ENCODE measurements at regions not wholly inside any gene's neighbourhood (a gene's known extent, or its start where the extent isn't known, plus 50 kb on each side); places are given as distances from the start of the nearest gene placed in this dataset.

GRCh38 chr18:75644871-75645270 lies 217.4 kb upstream of the SMIM21 start:
- Mint-ChIP-seq H3K4me1 (no peaks in the 10 kb centered on the region), H3K36me3 (no peaks in the 10 kb centered on the region)

GRCh38 chr18:75643083-75643482 lies 215.6 kb upstream of the SMIM21 start:
- Histone ChIP-seq H3K4me2 (replicated peaks; ENCODE audit: extremely low read depth, low read length, poor library complexity, severe bottlenecking) (no peak overlapping the region), H2AFZ (ENCODE audit: insufficient read depth, low read depth, low read length, poor library complexity, severe bottlenecking) (no peak overlapping the region), H4K20me1 (ENCODE audit: insufficient read depth, low read length) (no peaks in the 10 kb centered on the region), H3K9me3 (replicated peaks in 1 of 2; ENCODE audit: control insufficient read depth in 1 of 2, insufficient read depth in 1 of 2, low read length in 2 of 2) (peaks cover 0 to 11% of the 10 kb centered on the region in 2 donors), H3K79me2 (ENCODE audit: insufficient read depth, low read length) (no peaks in the 10 kb centered on the region), H3K4me3 (replicated peaks in 1 of 3; ENCODE audit: low read depth in 2 of 3, low read length in 3 of 3) (no peak overlapping the region), H3K27ac (ENCODE audit: low read depth in 1 of 2, low read length in 2 of 2) (no peak overlapping the region), H3K27me3 (ENCODE audit: control insufficient read depth in 2 of 2, insufficient read depth in 2 of 2, low read length in 2 of 2) (no peaks in the 10 kb centered on the region), H3K36me3 (replicated peaks in 1 of 2; ENCODE audit: control insufficient read depth in 1 of 2, insufficient read depth in 2 of 2, low read length in 2 of 2) (no peaks in the 10 kb centered on the region), H3K4me1 (ENCODE audit: control insufficient read depth in 1 of 2, insufficient read depth in 2 of 2, low read length in 2 of 2) (no peaks in the 10 kb centered on the region), H3K9ac (ENCODE audit: insufficient read depth, low read length, poor library complexity, severe bottlenecking) (no peak overlapping the region)
- Mint-ChIP-seq H3K4me3 (no peak overlapping the region), H3K27me3 (ENCODE audit: low read depth in 3 of 3) (peaks cover 0 to 5% (median 4%) of the 10 kb centered on the region in 3 donors), H3K27ac (peak overlapping the region in 2 of 7 donors; percentile 14 to 81), H3K36me3 (no peaks in the 10 kb centered on the region), H3K9me3 (peaks cover 6 to 32% (median 13%) of the 10 kb centered on the region in 7 donors), H3K4me1 (peaks cover 2% of the 10 kb centered on the region)
- 84% methylated on average over 6 of the region's 6 CpGs for WGBS (ENCODE audit: insufficient coverage)
- intact Hi-C loops (cut with micrococcal nuclease) = no loop called here
- no peak for TF ChIP-seq CTCF (IDR thresholded peaks at IDR 0.05)
- no peak for DNase-seq

More at GRCh38 chr18:75644871-75645270, 217.4 kb upstream of the SMIM21 start:
- H4K20me1 ChIP-seq (ENCODE audit: insufficient read depth, low read length) = no peaks in the 10 kb centered on the region
- no peak for TF ChIP-seq CTCF (IDR thresholded peaks at IDR 0.05)
- Mint-ChIP-seq H3K27ac (no peak overlapping the region), H3K27me3 (ENCODE audit: low read depth in 3 of 3) (peaks cover 0 to 5% (median 4%) of the 10 kb centered on the region in 3 donors), H3K4me3 (no peak overlapping the region), H3K9me3 (peaks cover 6 to 27% (median 15%) of the 10 kb centered on the region in 7 donors)
- 98% methylated on average over 6 of the region's 6 CpGs for WGBS (ENCODE audit: insufficient coverage)
- intact Hi-C loops (cut with micrococcal nuclease) = no loop called here
- peaks cover 0 to 11% of the 10 kb centered on the region in 2 donors for H3K9me3 ChIP-seq (replicated peaks in 1 of 2; ENCODE audit: control insufficient read depth in 1 of 2, insufficient read depth in 1 of 2, low read length in 2 of 2)
- H3K27me3 ChIP-seq (ENCODE audit: control insufficient read depth in 2 of 2, insufficient read depth in 2 of 2, low read length in 2 of 2) = no peaks in the 10 kb centered on the region
- no peak overlapping the region for H3K4me3 ChIP-seq (replicated peaks in 1 of 3; ENCODE audit: low read depth in 2 of 3, low read length in 3 of 3)
- no peak overlapping the region for H3K27ac ChIP-seq (ENCODE audit: low read depth in 1 of 2, low read length in 2 of 2)
- H3K4me2 ChIP-seq (replicated peaks; ENCODE audit: extremely low read depth, low read length, poor library complexity, severe bottlenecking) = no peak overlapping the region
- no peak overlapping the region for H2AFZ ChIP-seq (ENCODE audit: insufficient read depth, low read depth, low read length, poor library complexity, severe bottlenecking)
- no peaks in the 10 kb centered on the region for H3K79me2 ChIP-seq (ENCODE audit: insufficient read depth, low read length)
- no peaks in the 10 kb centered on the region for H3K36me3 ChIP-seq (replicated peaks in 1 of 2; ENCODE audit: control insufficient read depth in 1 of 2, insufficient read depth in 2 of 2, low read length in 2 of 2)
- H3K4me1 ChIP-seq (ENCODE audit: control insufficient read depth in 1 of 2, insufficient read depth in 2 of 2, low read length in 2 of 2) = no peaks in the 10 kb centered on the region
- DNase-seq = no peak
- H3K9ac ChIP-seq (ENCODE audit: insufficient read depth, low read length, poor library complexity, severe bottlenecking) = no peak overlapping the region
